ENCODE measurements at regions not wholly inside any gene's neighbourhood (a gene's known extent, or its start where the extent isn't known, plus 50 kb on each side); places are given as distances from the start of the nearest gene placed in this dataset.
"Not testable (repeated sequence)": the region's sequence is repeated elsewhere in the genome, so short reads cannot be mapped to it uniquely, and the experiment has no call there.

DNA sequence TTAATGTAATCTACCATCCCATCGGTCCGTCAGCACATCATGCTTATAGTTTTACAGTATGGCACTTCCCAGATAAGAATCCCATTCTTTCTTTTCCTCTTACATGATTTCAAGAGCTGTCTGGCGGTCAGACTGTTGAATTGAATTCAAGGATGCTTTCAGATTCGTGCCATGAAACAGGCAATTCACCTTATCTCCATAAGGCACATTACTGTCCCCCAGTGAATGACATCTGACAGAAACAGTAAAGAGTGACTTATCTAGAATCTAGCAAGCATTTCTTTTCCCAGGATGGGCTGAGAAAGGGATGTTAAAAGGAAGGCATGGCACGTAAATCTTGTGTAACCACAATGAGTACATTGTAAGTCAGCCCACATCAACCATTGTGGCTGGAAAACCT, 61.1 kb upstream of the SEM1 start:
- no peak for DNase-seq (ENCODE audit: low spot score)

DNA sequence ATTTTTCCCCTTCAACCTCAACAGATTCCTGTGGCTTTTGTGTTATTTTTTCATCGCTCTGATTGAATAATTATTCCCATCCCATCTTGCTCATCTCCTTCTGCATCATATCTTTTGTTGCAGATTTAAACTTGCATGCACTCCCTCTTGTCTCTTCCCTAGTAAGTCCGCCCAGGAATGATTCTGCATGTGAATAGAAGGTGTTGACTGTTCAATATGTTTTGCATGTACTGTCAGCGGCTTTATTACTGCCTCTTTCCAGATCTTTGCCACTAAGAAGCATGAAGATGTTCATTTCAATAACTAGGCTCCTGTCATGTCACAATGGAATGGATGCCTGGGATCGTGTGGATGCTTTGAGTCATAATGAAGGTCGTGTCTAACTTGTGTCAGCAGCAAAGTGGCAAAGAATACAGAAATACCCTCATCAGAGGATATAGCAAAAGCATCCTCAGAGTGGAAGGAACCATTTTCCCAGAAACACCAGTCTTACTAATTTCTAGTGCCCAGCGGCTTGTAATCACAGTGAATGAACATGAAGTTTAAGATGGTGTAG, 62.6 kb upstream of the SEM1 start:
- DNase-seq (ENCODE audit: low spot score): no peak

DNA sequence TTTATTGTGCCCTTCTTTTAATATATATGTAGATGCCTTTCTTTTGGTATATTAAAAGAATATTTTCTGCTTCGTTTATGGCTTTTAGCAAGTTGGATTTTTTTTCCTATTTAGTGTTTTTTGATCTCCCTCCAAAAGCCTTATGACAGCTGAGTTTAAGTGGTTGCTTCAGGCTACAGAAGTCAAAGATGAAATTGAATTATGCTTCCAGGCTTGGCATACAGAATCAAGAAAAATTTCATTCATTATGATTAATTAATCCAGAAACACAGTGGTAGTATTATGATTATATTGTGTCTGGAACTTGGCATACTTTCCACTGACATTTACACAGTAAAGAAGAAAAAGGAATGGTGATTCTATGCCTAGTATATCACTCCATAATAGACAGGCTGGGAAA, 63.8 kb upstream of the SEM1 start:
- no peak for DNase-seq (ENCODE audit: low spot score)

DNA sequence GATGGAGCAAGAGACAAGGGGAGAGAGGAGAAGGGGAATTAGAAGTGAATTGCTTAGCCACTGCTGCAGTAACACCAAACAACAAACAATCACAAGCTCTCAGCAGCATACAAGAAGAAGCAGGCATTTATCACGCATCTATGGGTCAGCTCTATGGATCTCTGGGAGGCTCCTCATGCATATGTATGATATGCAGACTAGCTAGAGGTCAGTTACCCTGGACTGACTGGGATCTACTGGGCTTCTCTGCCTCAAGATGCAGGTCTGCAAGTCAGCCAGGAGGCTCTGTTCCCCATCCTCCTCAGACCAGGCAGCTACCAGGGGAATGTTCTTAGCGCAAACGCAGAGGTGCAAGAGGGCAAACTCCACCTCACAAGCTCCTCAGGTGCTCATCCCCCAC, 64.7 kb upstream of the SEM1 start:
- no peak for DNase-seq (ENCODE audit: low spot score)

DNA sequence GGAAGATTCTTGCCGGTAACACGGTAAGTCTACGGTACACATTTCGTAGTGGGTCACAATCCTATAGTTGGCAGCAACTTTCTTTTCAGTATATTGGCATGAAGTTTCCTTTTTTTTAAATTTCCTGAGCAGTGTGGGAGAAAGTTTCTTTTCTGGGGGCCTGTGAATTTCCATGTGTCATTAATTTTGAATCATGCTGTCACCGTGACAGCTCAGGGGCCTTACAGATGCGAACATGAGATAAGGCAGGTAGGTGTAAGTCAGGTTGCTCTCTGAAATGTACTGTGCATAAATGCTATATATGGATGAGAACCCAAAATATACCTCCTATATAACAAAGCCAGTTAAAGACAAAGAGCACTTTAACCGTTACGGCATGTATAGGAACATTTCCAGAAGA, 65.4 kb upstream of the SEM1 start:
- DNase-seq (ENCODE audit: low spot score): no peak

DNA sequence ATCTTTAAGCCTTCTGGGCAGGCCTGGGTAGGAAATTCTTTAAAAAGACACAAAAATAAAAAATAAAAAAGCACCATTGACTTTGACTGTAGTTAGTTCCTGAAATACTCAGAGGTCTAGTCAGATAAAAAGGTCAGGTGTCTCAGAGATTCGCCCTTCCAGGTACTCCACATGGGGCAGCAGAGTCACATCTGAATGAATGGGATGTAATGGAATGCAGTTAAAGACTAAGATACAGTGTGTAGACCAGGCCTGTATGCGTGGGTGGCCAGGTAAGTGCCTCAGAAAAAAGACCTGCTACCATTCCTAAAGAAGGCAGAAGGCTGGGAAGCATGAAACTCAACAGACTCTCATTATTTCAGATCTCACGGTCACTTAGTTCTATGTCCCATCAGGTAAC, 68.6 kb upstream of the SEM1 start:
- DNase-seq (ENCODE audit: low spot score): no peak

DNA sequence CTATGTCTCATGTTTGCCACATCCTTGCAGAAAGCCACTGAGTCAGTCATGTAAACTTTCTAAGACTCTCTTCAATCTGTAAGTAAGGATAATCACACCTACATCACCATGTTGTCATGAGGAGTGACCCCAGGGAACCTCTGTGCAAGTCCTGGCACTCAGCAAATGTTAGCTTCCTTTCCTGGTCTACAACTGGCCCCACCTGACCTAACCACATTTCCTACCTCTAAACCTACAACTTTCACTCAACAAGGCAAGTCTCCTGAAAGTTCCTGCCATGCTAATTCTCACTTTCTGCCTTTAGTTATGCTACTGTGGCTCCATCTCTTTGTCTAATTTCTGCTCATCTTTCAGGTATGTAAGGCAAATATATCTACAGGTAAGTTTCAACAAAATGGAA, 72.3 kb upstream of the SEM1 start:
- DNase-seq (ENCODE audit: low spot score): no peak

DNA sequence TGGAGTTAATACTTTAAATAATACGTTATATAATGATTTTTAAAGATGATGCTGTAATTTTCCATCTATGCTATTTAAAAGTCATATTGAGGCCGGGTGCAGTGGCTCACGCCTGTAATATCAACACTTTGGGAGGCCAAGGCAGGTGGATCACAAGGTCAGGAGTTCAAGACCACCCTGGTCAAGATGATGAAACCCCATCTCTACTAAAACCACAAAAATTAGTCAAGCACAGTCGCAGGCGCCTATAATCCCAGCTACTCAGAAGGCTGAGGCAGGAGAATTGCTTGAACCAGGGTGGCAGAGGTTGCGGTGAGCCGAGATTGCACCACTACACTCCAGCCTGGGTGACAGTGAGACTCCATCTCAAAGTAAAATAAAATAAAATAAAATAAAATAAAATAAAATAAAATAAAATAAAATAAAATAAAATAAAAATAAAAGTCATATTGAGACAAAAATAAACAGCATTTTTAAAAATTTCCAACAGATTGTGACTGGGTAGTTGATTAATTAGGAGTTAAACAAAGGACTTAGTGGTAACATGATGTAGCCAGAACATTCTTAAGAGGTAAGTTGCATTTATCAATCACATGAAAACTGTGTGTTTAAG, 73.1 kb upstream of the SEM1 start:
- not testable (repeated sequence) for DNase-seq (ENCODE audit: low spot score)

DNA sequence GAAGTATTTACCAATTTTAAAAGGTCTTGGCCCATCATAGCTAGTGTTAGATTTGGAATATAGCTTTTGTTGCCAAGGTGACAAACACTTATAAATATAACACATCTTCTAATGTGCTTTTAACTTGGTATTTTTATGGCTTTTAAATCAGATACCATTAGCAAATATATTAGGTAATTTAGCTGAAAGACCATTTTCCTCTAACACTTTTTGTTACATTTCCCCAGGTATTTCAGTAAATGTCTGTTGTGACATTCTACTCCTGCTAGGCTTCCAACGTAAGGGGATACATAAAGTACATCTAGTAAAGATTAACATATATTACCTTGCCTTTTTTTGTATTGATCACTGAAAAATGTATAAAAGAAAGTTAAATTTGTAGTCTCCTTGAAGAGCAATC, 75.0 kb upstream of the SEM1 start:
- DNase-seq (ENCODE audit: low spot score): no peak

DNA sequence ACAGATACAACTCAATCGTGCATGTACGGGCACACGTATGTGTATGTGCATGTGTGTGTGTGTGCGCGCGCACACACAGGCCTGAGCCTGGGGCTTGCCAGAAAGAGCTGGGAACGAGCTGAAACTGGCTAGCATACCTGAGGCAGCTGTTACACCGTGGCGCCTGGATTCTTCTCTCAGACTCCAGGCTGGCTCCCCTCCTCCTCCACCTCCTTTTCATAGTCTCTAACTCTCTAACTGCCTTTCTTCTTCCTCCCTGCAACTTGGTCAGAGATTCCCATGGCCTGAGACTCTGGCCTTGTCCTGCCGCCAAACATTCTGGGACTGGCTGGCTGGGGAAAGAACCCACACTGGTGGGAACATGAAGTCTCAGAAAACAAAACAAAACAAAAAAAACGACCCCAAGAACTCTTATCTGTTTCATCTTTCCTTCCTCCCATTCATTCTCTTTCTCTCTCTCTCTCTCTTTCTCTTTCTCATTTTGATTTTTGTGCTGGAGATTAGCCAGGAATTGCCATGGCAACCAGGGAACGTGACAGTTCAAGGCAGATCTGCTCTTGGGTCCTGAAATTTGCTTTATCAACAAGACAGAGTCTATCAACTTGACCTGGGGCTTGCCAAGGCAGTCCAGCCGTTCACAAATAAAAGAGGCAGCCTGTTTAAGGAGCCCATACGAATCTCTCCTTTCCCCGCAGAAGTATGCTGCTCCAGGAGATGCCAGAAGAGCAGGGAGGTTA, 76.8 kb upstream of the SEM1 start:
- DNase-seq (ENCODE audit: low spot score): no peak

DNA sequence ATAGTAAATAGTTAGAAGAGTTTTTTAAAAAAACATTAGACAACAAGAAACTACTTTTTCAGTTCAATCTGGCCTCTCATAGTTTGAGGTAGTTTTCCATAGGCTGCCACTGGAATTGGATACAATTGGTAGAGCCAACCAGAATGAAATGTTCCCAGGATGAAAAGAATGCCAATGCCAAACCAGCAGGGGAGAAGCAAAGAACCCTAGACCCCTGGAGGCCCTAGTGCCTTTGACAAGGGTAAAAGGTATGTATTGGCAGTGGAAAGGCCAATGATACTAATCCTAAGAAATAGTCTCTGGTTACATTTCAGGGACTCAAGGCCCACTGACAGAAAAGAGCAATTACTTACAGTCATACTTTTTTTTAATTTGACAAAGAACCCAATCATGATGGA, 77.4 kb upstream of the SEM1 start:
- DNase-seq (ENCODE audit: low spot score): no peak

DNA sequence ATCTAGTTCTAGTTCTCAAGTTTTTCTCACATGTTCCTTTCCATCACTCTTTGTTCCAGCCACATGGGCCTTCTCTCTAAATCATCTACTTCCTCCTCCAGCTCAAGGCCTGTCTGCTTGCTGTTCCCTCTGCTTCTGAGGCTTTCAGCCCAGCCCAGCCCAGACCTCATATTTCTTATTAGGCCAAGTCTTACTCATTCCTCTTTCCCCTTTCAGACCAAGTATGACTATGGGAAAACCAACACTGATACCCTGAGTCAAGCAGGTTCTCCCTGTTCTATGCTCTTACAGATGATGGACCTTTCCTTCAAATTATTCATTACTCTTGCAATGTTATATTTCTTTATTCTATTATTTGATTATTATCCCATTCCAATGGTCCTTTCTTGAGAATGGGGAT, 80.3 kb upstream of the SEM1 start:
- DNase-seq (ENCODE audit: low spot score): no peak

DNA sequence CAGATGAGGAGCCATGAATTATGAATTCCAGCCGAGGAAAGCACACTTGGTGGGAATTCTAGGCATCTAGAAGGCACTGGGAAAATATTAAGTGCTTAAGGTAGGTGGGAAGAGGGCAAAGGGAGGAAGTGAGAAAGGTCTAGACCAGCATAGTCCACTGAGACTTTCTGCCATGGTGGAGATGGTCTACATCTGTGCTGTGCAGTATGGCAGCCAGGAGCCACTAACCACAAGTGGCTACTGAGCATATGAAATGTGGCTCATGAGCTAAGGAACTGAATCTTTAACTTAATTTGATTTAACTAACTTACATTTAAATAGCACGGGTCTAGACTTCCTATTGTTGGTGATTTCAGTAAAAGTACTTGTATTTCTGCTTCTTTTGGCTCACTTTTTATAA, 82.5 kb upstream of the SEM1 start:
- DNase-seq (ENCODE audit: low spot score): no peak

DNA sequence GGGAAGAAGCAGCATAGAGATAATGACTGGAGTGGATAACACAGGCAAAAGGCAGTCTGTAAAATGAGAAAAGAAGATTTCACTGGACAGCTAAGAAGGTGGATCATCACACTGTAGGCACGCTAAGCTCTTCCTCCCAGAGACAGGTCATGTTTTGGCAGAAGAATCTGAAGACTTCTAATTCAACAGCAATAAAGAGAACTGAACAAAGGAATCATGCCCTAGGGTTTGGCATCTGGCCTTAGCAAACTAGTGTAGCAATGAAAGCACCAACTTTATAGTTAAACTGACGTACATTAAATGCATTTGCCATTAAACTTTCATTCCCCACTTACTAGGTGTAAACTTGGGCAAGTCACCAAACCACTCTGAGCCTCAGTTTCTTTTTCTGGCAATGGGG, 84.4 kb upstream of the SEM1 start:
- no peak for DNase-seq (ENCODE audit: low spot score)

DNA sequence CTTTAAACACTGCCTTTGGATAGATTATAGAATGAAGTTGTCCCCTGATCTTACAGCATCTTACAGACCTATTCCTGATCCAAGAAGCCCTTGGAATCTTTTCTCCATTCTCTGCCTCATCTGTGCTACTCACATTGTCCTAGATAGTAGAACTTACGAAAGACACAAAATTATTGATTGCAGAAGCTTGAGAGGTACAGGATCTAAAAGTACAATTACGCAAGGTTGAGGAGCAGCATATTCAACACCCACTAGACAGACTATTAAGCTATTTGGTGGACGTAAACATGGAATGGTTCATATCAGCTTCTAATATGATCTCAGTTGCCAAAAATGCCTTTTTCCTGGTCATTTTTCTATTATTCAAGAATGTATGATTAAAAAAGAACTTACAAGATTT, 90.5 kb upstream of the SEM1 start:
- DNase-seq (ENCODE audit: low spot score): no peak

DNA sequence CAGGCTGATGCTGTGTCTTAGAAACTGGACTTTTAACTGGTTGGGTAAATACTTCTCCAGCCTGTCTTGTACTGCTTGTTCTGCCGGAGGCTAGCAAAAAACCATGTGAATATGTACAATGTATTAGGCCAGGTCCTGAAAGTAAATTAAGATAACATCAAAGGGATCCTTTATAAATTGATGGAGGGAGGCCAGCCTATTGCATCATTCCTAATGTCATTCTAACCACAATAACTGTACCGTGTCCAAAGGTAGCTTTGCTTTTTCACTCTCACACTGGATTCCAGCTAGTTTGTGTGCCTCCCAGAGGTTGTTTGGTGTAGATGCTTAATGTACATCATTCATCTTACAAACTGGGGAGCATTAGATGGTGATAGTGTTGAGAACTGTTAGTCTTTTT, 91.2 kb upstream of the SEM1 start:
- DNase-seq (ENCODE audit: low spot score): no peak

DNA sequence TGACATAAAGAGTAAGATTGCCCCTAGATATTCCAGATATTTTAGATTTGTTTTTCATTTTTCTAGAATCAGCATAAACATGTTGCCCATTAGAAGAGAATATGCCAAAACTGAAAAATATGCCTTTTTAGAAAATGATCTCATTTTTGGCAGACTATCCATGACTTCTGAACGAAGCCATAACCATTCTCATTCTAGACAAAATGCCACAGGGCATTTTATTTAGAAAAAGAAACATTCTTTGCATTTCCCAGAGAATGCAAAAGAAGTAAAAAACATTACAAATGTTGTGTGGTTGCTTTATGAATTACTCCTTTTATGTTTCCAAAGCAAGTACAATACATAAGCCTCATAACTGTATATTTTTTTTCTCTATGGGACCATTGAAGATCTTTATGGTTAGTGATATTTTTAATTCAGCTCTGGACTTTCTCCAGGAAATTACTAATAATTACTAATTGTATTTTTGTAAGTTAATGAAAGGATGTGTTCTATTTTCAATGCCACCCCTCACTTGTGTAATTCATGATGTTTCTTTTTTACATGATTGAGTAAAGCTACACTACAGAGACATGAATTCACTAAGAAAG, 109.6 kb upstream of the SEM1 start:
- DNase-seq (ENCODE audit: low spot score): no peak

DNA sequence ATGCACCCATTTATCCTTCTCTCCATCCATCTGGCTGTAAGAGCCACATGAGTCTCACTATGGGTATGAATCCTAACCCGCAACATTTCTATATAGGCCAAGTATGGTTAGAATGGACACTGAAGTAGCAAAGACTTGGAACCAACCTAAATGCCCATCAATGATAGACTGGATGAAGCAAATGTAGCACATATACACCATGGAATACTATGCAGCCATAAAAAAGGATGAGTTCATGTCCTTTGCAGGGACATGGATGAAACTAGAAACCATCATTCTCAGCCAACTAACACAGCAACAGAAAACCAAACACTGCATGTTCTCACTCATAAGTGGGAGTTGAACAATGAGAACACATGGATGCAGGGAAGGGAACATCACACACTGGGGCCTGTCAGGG, 111.5 kb upstream of the SEM1 start:
- not testable (repeated sequence) for DNase-seq (ENCODE audit: low spot score)

DNA sequence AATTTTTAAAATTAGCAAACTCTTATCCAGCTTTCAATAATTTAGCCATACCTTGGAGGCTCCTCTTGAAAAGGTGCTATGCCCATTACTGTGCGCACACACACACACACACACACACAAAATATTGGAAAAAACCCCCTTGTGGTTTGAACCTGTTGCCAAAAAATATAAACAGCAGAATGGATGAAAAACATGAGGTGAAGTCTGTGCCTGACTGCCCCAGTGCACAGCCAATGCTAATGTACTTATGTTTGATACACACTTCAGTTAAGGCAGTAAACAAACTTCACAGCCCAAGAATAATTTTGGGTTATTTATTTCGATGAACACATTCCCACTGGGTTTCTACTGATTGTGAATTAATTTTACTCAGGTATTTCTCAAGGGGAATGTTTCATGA, 113.2 kb upstream of the SEM1 start:
- no peak for DNase-seq (ENCODE audit: low spot score)

DNA sequence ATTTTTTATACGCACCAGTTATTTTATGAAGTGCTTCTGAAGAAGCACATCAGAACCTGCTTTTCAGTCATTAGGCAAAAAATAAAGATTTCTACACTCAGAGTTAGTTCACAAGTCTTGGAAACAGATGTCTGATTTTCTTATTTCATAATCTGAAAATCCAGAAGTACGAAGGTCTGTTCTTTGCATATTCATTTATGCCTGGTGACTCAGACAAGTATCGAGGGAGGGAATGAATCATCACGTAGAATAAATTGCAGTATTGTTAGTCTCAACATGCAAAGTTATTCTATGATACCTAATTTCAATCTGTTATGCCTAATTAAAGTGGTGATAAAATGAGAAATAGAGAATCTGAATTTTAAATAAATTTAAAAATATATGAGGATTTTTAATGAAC, 113.6 kb upstream of the SEM1 start:
- DNase-seq (ENCODE audit: low spot score): peak; percentile 16

DNA sequence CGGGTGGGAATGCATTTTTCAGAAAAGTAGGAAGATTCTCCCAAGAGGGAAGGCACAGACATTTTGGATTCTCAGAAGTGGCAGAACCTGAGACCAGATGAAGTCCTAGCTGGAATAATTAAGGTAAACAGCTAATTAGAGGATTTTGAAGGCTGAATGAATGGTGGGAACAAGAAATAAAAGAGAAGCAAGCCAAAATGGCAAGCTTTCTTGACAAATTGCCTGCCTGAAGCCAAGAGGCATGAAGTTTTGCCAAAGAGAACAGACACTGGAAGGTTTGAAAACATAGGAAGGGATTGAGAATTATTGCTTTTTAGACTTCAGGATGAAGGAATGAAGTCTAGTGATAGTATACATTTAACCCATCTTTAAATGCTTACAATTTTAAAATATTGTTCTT, 115.0 kb upstream of the SEM1 start:
- DNase-seq (ENCODE audit: low spot score): no peak

DNA sequence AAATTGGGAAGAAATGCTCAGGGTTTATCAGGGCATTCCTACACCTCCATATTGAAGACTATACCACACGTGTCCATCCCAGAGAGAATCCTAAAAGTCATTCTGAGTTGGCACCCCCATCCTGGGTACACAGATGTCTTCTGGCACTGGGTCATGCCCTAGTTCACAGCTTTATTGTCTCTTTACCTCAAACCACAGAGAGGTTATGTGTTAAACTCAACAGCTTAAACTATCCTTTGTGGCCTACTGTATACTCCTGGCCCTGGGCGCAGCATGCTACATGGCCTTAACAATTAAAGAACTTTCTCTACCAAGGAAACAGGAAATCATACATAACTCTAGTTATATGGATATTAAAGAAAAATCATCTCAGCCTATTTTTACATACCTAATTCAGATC, 115.6 kb upstream of the SEM1 start:
- DNase-seq (ENCODE audit: low spot score): no peak

DNA sequence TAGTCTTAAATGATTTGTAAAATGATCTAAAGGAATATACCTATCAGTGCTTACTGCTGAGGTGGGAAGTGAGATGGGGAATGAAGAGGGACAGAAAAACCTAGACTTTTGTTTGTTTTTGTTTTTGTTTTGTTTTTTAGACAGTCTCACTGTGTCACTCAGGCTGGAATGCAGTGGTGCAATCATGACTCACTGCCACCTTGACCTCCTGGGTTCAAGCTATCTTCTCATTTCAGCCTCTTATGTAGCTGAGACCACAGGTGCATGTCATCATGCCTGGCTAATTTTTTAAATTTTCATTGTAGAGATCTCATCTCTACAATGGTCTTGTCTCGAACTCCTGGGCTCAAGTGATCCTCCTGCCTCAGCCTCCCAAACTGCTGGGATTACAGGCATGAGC, 116.4 kb upstream of the SEM1 start:
- no peak for DNase-seq (ENCODE audit: low spot score)

DNA sequence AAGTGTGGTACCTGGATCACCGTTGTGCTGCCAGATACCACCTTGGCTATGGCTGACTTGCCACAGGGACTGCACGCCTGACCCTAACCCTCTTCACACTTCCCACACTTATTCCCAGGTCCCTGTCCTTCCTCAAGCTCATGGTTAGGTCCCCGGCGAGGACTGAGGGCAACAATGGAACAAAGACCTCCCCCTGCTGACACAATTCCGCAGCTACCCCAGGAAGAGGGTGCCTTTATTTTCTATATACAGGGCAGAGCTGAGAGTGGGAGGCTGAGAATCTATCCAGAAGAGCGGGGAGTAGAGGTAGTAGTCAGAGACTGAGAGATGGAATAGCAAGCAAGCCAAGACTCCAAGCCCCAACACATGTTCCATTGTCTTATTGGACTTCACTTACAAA, 118.1 kb upstream of the SEM1 start:
- DNase-seq (ENCODE audit: low spot score): no peak
